ENCODE measurements at regions not wholly inside any gene's neighbourhood (a gene's known extent, or its start where the extent isn't known, plus 50 kb on each side); places are given as distances from the start of the nearest gene placed in this dataset.

DNA sequence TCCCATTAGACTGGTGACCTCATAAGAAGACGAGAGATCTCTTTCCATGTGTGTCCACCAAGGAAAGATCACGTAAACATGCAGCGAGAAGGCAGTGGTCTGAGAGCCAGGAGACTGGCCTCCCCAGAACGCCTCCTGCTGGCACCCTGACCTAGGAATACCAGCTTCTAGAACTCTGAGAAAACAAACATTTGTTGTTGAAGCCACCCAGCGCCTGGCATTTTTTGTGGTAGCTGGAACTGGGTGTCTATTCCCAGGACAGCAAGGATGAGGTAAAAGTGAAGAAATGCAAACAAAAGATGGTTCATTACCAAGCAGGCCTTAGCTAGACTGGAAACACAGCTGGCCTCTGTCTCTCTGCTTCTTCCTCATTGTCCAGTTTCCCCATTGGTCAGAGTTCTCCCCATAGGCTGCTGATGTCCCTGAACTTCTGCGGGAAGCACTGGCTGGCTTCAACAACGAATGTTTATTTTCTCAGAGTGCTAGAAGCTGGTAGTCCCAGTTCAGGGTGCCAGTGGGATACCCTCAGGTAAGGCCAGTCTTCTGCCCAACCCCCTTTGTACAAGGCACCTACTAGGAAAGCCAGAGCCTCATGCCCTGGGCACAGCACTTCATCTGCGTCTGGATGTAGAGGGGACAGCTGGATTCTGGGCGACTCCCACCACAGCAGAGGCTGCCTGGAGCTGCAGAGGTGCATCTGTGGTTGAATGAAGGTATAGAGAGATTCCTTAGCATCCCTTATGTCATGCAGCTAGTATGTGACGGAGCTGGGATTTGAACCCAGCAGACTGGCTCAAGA lies 304.9 kb downstream of the TCERG1L start:
- DNase-seq (ENCODE audit: low spot score) = no peak
- no peak for TF ChIP-seq EZH2phosphoT487 (IDR thresholded peaks at IDR 0.05; ENCODE audit: borderline replicate concordance, low read depth, low read length)
- TF ChIP-seq, protein P1, sequence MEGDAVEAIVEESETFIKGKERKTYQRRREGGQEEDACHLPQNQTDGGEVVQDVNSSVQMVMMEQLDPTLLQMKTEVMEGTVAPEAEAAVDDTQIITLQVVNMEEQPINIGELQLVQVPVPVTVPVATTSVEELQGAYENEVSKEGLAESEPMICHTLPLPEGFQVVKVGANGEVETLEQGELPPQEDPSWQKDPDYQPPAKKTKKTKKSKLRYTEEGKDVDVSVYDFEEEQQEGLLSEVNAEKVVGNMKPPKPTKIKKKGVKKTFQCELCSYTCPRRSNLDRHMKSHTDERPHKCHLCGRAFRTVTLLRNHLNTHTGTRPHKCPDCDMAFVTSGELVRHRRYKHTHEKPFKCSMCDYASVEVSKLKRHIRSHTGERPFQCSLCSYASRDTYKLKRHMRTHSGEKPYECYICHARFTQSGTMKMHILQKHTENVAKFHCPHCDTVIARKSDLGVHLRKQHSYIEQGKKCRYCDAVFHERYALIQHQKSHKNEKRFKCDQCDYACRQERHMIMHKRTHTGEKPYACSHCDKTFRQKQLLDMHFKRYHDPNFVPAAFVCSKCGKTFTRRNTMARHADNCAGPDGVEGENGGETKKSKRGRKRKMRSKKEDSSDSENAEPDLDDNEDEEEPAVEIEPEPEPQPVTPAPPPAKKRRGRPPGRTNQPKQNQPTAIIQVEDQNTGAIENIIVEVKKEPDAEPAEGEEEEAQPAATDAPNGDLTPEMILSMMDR (conservative IDR thresholded peaks at IDR 0.05; ENCODE audit: low read length) = no peak
- intact Hi-C loops (cut with micrococcal nuclease; ENCODE audit: unreplicated experiment) = no loop called here
- Histone ChIP-seq H3K4me2 (ENCODE audit: low read length) (no peak overlapping the region), H3K4me1 (ENCODE audit: insufficient read depth, low read length, poor library complexity, severe bottlenecking) (no peaks in the 10 kb centered on the region), H4K20me1 (ENCODE audit: insufficient read depth, low read length) (no peaks in the 10 kb centered on the region), H2AFZ (ENCODE audit: low read length) (no peak overlapping the region), H3K9me2 (ENCODE audit: insufficient read depth, low read length) (no peaks in the 10 kb centered on the region), H3K4me3 (ENCODE audit: low read depth, low read length, poor library complexity, severe bottlenecking) (no peak overlapping the region), H3K9me3 (ENCODE audit: low read length) (no peaks in the 10 kb centered on the region), H3K79me2 (ENCODE audit: insufficient read depth, low read depth, low read length) (no peaks in the 10 kb centered on the region), H3K36me3 (ENCODE audit: insufficient read depth, low read length) (no peaks in the 10 kb centered on the region), H3K27ac (ENCODE audit: low read depth, low read length, poor library complexity, severe bottlenecking) (no peak overlapping the region)
- ChIA-PET CTCF (ENCODE audit: unreplicated experiment) (no interaction called here), POLR2A (no interaction called here)
- BruUV-seq (replicated peaks) = no TSS peak

DNA sequence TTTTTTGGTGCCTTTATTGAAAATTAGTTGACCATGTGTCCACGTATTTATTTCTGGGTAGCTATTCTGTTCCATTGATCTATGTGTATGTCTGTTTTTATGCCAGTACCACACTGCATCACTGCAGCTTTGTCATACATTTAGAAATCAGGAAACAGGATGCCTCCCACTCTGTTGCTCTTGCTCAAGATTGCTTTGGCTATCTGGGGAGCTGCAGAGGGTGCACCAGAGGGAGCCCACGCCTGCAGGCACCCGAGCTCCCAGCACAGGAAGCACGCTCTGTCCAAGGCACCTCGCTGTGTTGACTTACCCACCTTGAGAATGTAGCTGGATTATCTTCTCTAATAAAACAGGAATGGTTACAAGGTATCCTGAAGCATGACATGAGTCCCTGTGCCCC lies 301.7 kb downstream of the TCERG1L start:
- BruUV-seq (replicated peaks) = no TSS peak
- Histone ChIP-seq H3K27ac (ENCODE audit: low read depth, low read length, poor library complexity, severe bottlenecking) (no peak overlapping the region), H3K9me3 (ENCODE audit: low read length) (no peaks in the 10 kb centered on the region), H3K4me3 (ENCODE audit: low read depth, low read length, poor library complexity, severe bottlenecking) (no peak overlapping the region), H3K79me2 (ENCODE audit: insufficient read depth, low read depth, low read length) (no peaks in the 10 kb centered on the region), H2AFZ (ENCODE audit: low read length) (no peak overlapping the region), H3K36me3 (ENCODE audit: insufficient read depth, low read length) (no peaks in the 10 kb centered on the region), H3K4me1 (ENCODE audit: insufficient read depth, low read length, poor library complexity, severe bottlenecking) (no peaks in the 10 kb centered on the region), H4K20me1 (ENCODE audit: insufficient read depth, low read length) (no peaks in the 10 kb centered on the region), H3K9me2 (ENCODE audit: insufficient read depth, low read length) (no peaks in the 10 kb centered on the region), H3K4me2 (ENCODE audit: low read length) (no peak overlapping the region)
- TF ChIP-seq EZH2phosphoT487 (IDR thresholded peaks at IDR 0.05; ENCODE audit: borderline replicate concordance, low read depth, low read length) = no peak
- TF ChIP-seq, protein P1 (conservative IDR thresholded peaks at IDR 0.05; ENCODE audit: low read length) = no peak
- CTCF ChIA-PET (ENCODE audit: unreplicated experiment) = no interaction called here
- POLR2A ChIA-PET = interaction anchor here (0.7 kb wide), 1 partner anchor 308 kb away, joined by 3 read pairs; no protein-coding TSS in a partner anchor
- intact Hi-C loops (cut with micrococcal nuclease; ENCODE audit: unreplicated experiment) = no loop called here
- DNase-seq (ENCODE audit: low spot score) = no peak

DNA sequence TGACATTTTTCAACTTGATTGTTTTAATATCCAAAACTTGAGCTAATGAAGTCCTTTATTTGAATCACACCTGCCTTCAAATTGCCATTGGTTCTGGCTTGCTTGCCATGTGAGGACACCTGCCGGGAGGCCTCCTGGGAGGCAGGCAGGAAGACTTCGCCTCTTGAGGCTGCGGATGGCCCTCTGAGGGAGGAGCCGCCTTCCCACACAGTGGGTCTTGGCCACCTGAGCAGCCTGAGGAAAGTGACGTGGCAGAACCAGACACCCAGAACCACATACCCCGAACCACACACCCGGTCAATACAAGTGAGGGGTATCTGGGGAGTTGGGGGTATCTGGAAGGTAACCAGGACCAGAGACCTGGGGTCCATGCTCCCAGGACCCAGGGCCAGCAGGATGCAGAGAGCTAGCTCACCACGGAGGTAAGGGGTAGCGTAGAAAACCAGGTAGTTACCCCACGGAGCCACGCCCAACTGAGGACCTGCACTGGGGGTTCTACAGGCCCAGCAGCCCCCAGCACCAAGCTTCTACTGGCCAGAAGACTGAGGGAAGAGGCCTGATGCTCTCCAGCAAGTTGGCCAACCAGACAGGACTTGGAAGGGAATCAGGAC lies 300.5 kb downstream of the TCERG1L start:
- Histone ChIP-seq H3K79me2 (ENCODE audit: insufficient read depth, low read depth, low read length) (no peaks in the 10 kb centered on the region), H3K4me3 (ENCODE audit: low read depth, low read length, poor library complexity, severe bottlenecking) (no peak overlapping the region), H2AFZ (ENCODE audit: low read length) (no peak overlapping the region), H3K4me2 (ENCODE audit: low read length) (no peak overlapping the region), H3K27ac (ENCODE audit: low read depth, low read length, poor library complexity, severe bottlenecking) (no peak overlapping the region), H3K9me3 (ENCODE audit: low read length) (no peaks in the 10 kb centered on the region), H4K20me1 (ENCODE audit: insufficient read depth, low read length) (no peaks in the 10 kb centered on the region), H3K36me3 (ENCODE audit: insufficient read depth, low read length) (no peaks in the 10 kb centered on the region), H3K9me2 (ENCODE audit: insufficient read depth, low read length) (no peaks in the 10 kb centered on the region), H3K4me1 (ENCODE audit: insufficient read depth, low read length, poor library complexity, severe bottlenecking) (no peaks in the 10 kb centered on the region)
- no TSS peak for BruUV-seq (replicated peaks)
- ChIA-PET CTCF (ENCODE audit: unreplicated experiment) (no interaction called here), POLR2A (interaction anchor here (0.6 kb wide), 1 partner anchor 1978 kb away, joined by 3 read pairs; no protein-coding TSS in a partner anchor)
- DNase-seq (ENCODE audit: low spot score) = no peak
- TF ChIP-seq, protein P1 (conservative IDR thresholded peaks at IDR 0.05; ENCODE audit: low read length) = no peak
- no peak for TF ChIP-seq EZH2phosphoT487 (IDR thresholded peaks at IDR 0.05; ENCODE audit: borderline replicate concordance, low read depth, low read length)
- intact Hi-C loops (cut with micrococcal nuclease; ENCODE audit: unreplicated experiment) = no loop called here
